Memory B cell (primary cell): ENCODE measurements at regions not wholly inside any gene's neighbourhood (a gene's known extent, or its start where the extent isn't known, plus 50 kb on each side); places are given as distances from the start of the nearest gene placed in this dataset.

Source experiments
- ATAC-seq: fragments of 150-1000 bp; cut with Tn5 transposase; 2 replicates; pipeline ENCODE4 v1.10.0; 2021; ENCODE audit warnings: low read depth, mild to moderate bottlenecking, moderate library complexity
- DNase-seq, 2 donors: peaks; one replicate each; pipeline ENCODE4 v3.0.0; 2022; ENCODE audit warnings: low spot score in 2 of 2
- H3K27ac Mint-ChIP-seq: one replicate; pipeline ENCODE4 v1.8.0; 2022; ENCODE audit warnings: mild to moderate bottlenecking, moderate library complexity, mixed read lengths
- H3K27me3 Mint-ChIP-seq: one replicate; pipeline ENCODE4 v1.8.0; 2022; ENCODE audit warnings: mixed read lengths
- H3K36me3 Mint-ChIP-seq: one replicate; pipeline ENCODE4 v1.8.0; 2022; ENCODE audit warnings: mild to moderate bottlenecking, mixed read lengths
- H3K4me1 Mint-ChIP-seq: one replicate; pipeline ENCODE4 v1.8.0; 2022; ENCODE audit warnings: mixed read lengths
- H3K4me3 Mint-ChIP-seq: one replicate; pipeline ENCODE4 v1.8.0; 2022; ENCODE audit warnings: mild to moderate bottlenecking, moderate library complexity, mixed read lengths
- H3K9me3 Mint-ChIP-seq: one replicate; pipeline ENCODE4 v1.8.0; 2022; ENCODE audit warnings: mixed read lengths

DNA sequence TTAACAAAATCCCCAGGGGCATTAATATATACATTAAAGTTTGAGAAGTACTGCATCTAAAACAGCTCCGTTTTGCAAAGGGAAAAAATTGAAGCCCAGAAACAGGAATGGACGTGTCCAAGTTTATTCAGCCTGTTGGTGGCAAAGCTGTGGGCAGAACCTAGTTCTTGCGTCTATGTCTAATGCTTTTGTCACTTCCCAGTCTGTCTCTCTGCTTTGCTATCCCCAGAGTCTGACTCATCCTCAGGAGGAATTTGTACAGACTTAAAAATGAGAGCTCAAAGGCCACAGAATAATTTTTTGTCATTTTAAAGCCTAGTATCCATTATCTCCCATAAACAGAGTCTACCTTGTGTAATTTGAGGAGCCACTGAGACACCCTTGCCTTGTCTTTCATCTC lies 330.9 kb upstream of the GRIA1 start:
- Mint-ChIP-seq H3K27ac (no peak overlapping the region), H3K9me3 (peaks cover 4% of the 10 kb centered on the region), H3K4me1 (no peaks in the 10 kb centered on the region), H3K27me3 (no peaks in the 10 kb centered on the region), H3K4me3 (no peak overlapping the region), H3K36me3 (no peaks in the 10 kb centered on the region)
- DNase-seq (no peak), ATAC-seq (no peak)

DNA sequence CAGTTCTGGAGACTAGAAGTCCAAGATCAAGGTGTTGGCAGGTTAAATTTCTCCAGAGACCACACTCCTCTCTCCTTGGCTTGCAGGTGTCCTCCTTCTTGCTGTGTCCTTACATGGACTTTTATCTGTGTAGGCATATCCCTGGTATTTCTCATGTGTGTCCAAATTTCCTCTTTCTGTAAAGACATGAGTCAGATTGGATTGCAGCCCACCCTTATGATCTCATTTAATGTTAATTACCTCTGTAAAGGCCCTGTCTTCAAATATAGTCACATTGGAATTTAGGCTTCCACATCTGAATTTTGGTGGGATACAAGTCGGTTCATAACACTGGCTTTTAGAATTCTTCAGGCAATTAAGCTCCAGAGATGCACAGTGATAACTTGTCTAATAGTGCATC lies 322.2 kb upstream of the GRIA1 start:
- DNase-seq (no peak), ATAC-seq (no peak)
- Mint-ChIP-seq H3K27ac (no peak overlapping the region), H3K4me3 (no peak overlapping the region), H3K36me3 (no peaks in the 10 kb centered on the region), H3K27me3 (no peaks in the 10 kb centered on the region), H3K9me3 (peaks cover 9% of the 10 kb centered on the region), H3K4me1 (no peaks in the 10 kb centered on the region)

DNA sequence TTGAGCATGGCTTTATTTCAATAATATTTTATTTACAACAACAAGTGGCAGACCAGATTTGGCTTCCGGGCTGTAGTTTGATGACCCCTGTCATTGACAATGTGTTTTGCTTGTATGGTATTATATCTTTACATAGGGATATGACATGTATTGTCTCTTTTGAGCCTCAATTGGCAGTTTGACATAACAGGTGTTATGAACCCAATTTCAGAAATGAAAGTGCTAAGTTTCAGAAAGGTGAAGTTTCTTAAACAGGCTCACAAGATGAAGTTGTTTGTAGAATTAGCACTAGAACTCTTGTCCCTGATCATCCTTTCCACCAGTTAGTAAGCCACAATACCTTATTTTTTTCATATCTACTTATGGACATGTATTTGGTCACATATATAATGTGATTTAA lies 303.0 kb upstream of the GRIA1 start:
- no peaks in the 10 kb centered on the region for H3K36me3 Mint-ChIP-seq
- DNase-seq (no peak), ATAC-seq (no peak)
- H3K4me3 Mint-ChIP-seq: no peak overlapping the region
- peaks cover 8% of the 10 kb centered on the region for H3K9me3 Mint-ChIP-seq
- no peaks in the 10 kb centered on the region for H3K27me3 Mint-ChIP-seq
- no peak overlapping the region for H3K27ac Mint-ChIP-seq
- H3K4me1 Mint-ChIP-seq: no peaks in the 10 kb centered on the region

DNA sequence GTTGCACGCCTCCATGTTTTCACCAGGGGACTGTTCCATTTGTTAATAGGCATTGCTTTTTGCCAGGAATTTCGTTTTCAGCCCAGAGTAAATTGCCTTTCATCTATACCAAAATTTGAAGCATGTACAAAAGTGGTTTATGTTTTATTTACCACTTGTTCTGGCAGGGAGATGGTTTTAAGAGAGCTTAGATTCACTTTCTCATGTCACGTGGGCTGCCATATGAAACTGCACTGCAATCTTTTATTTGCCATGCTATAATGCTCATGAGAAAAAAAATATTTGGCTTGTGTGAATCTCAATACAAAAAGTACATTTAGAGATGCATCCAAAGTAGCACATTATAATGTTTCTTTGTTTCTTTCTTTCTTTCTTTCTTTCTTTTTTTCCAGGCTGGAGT lies 284.1 kb upstream of the GRIA1 start:
- no peaks in the 10 kb centered on the region for H3K4me1 Mint-ChIP-seq
- H3K27ac Mint-ChIP-seq: no peak overlapping the region
- no peaks in the 10 kb centered on the region for H3K27me3 Mint-ChIP-seq
- no peak overlapping the region for H3K4me3 Mint-ChIP-seq
- DNase-seq: no peak
- H3K36me3 Mint-ChIP-seq: no peaks in the 10 kb centered on the region
- ATAC-seq: no peak
- H3K9me3 Mint-ChIP-seq: no peaks in the 10 kb centered on the region

DNA sequence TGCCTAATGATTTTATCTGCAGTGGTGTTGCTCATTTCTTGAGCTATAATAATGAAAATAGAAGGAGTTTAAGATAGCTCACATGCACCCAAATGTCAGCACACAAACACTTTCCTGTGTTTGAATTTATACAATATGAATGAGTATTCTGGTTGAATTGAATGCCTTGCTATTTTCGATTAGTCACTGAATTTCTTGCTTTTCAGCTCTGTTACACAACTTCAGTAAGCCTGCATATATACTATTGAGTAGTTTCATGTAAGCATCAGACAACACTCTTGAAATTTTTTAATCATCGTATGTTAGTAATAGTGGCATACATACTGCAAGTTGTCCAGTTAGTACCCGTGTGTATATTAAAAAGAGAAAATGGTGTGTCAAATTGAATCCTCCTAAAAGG lies 281.5 kb upstream of the GRIA1 start:
- H3K27ac Mint-ChIP-seq: no peak overlapping the region
- no peaks in the 10 kb centered on the region for H3K36me3 Mint-ChIP-seq
- peaks cover under 1% of the 10 kb centered on the region for H3K9me3 Mint-ChIP-seq
- no peak overlapping the region for H3K4me3 Mint-ChIP-seq
- DNase-seq (no peak), ATAC-seq (no peak)
- H3K4me1 Mint-ChIP-seq: no peaks in the 10 kb centered on the region
- no peaks in the 10 kb centered on the region for H3K27me3 Mint-ChIP-seq

DNA sequence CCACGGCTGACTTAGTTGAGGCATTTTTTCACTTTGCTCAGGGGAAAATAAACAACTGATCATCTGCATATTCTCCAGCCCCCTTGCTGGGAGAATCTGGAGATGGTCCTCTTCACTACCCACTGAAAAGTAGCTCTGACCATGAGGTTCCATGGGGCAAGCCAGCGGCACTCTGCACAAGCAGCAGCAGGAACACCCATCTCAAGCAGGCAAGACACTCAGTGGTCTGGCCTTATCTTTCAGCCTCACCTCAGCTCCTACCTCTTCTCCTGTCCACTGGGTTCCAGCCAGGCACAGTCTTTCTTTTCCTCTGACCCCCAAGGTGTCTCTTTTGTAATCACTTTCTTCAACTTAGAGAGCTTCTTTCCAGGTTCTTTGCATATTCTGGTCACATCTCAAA lies 280.8 kb upstream of the GRIA1 start:
- H3K36me3 Mint-ChIP-seq: no peaks in the 10 kb centered on the region
- no peak overlapping the region for H3K4me3 Mint-ChIP-seq
- peaks cover 1% of the 10 kb centered on the region for H3K9me3 Mint-ChIP-seq
- no peak for ATAC-seq
- DNase-seq: no peak
- no peaks in the 10 kb centered on the region for H3K27me3 Mint-ChIP-seq
- H3K4me1 Mint-ChIP-seq: no peaks in the 10 kb centered on the region
- H3K27ac Mint-ChIP-seq: no peak overlapping the region

DNA sequence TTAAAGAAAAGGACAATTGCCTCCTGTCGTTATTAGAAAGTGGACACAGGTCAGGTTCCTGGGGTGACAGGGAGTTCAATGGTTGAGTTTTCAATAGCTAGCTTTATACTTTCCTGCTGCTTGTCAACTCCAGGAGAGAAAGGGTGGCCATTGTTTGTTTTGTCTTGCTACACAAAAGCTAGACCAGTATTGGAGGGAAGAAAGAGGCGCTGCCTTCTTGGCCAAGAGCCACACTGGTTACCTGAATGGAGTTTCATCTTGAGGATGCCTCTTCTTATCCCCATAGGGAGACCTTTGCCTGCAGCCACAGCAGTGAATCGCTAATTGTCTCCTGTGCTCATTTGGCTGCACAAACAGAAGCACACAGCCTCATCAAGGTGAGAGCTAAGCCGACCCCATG lies 279.4 kb upstream of the GRIA1 start:
- Mint-ChIP-seq H3K27ac (no peak overlapping the region), H3K27me3 (no peaks in the 10 kb centered on the region), H3K36me3 (no peaks in the 10 kb centered on the region), H3K4me3 (no peak overlapping the region), H3K9me3 (peaks cover 5% of the 10 kb centered on the region), H3K4me1 (no peaks in the 10 kb centered on the region)
- ATAC-seq: no peak
- no peak for DNase-seq

DNA sequence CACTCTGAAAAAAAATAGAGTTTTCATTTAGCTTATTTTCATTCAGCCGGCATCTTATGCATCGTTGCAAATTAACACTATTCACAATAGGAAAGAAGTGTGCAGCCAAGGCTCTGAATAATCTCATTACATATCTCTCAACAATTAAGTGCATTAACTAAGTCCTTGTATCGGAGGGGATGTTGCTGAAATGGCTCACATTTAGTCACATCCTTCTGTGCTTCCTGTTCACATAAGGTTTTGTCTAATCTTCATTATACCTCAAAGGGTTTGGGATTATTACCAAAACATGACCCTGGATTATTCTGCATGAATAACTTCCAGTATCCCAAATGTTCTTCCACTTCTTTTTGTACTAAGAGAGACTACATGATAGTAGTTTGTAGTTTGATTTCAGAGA lies 278.0 kb upstream of the GRIA1 start:
- H3K4me1 Mint-ChIP-seq: no peaks in the 10 kb centered on the region
- peaks cover 6% of the 10 kb centered on the region for H3K9me3 Mint-ChIP-seq
- no peak for ATAC-seq
- H3K4me3 Mint-ChIP-seq: no peak overlapping the region
- no peak overlapping the region for H3K27ac Mint-ChIP-seq
- no peaks in the 10 kb centered on the region for H3K36me3 Mint-ChIP-seq
- DNase-seq: no peak
- no peaks in the 10 kb centered on the region for H3K27me3 Mint-ChIP-seq

DNA sequence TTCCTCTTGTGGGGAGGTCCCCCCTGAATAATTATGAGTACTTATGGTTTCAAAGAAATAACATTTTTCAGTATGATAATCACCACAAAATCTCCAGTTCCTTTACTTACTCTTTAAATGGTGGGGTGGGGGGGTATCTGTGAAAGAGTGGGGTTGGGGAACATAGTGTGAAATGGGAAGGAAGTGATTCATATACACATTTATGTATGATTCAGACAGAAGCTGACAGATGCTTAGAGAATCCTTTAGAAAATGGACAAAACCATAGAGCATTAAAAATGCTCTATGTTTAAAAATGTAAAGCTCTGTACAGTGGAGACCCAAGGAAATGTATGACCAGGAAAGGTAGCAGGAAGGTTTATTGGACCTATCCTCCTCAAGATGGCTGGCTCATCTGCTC lies 267.5 kb upstream of the GRIA1 start:
- no peaks in the 10 kb centered on the region for H3K27me3 Mint-ChIP-seq
- H3K36me3 Mint-ChIP-seq: no peaks in the 10 kb centered on the region
- no peak overlapping the region for H3K27ac Mint-ChIP-seq
- H3K4me1 Mint-ChIP-seq: no peaks in the 10 kb centered on the region
- DNase-seq: no peak
- H3K9me3 Mint-ChIP-seq: peaks cover 8% of the 10 kb centered on the region
- no peak overlapping the region for H3K4me3 Mint-ChIP-seq
- ATAC-seq: no peak

DNA sequence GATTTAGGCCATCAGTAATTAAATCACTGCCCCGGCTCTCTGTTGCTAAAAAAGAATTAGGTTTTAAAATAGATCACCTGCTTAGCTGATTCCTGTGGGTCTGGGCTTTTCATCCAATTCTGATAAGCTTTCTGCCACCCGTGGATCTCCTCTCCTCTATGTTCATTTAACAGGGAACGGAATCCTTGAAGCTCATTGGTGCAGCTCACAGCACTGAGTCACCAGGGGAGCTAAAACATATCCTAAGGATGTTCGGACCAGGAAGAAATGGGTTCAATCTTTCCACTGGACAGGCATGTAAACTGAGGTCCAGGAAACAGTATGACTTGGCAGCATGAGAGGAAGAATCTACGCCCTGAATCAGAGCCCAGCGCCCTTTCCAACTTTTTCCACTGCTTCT lies 267.1 kb upstream of the GRIA1 start:
- DNase-seq (no peak), ATAC-seq (no peak)
- Mint-ChIP-seq H3K36me3 (no peaks in the 10 kb centered on the region), H3K27me3 (no peaks in the 10 kb centered on the region), H3K4me3 (no peak overlapping the region), H3K9me3 (peaks cover 7% of the 10 kb centered on the region), H3K27ac (no peak overlapping the region), H3K4me1 (no peaks in the 10 kb centered on the region)

DNA sequence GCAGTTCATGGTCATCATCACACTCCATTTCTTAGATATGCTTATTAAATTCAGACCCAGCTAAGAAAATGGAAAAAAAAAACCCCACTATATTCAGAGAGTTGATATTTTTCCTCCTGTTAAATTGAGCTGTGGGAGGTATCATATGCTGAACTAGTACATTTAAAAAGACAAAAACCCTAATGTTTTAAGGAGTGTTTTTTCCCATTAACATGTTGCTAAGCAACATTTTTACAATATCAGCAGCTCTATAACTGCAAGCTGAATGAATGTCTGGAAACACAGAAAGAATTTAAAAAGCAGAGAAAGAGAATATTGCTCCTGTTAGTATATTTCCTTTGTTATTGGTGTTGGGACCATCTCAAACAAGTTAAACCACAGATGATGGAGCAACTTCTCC lies 265.8 kb upstream of the GRIA1 start:
- Mint-ChIP-seq H3K4me1 (no peaks in the 10 kb centered on the region), H3K36me3 (no peaks in the 10 kb centered on the region), H3K4me3 (no peak overlapping the region), H3K9me3 (peaks cover 9% of the 10 kb centered on the region), H3K27me3 (no peaks in the 10 kb centered on the region), H3K27ac (no peak overlapping the region)
- ATAC-seq (no peak), DNase-seq (no peak)

DNA sequence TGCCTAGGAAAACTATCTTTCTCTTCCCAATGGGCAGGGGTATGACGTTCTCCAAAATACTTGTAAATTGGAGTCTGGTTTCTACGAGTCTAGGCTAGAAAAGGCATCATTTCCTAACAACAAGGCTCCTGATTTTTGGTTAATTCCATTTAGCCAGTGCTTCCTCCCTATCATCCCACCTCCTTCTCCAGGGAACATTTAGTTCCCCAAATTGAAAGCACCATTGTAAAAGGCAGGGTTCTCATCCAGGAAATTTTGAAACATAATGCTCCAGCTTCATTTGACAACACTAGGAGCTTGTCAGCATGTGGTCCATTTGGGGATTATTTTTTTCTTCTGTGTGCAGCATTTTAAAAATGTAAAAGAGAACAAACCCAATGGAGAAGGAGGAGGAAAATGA lies 256.5 kb upstream of the GRIA1 start:
- no peaks in the 10 kb centered on the region for H3K4me1 Mint-ChIP-seq
- H3K36me3 Mint-ChIP-seq: no peaks in the 10 kb centered on the region
- DNase-seq (no peak), ATAC-seq (no peak)
- H3K9me3 Mint-ChIP-seq: peaks cover 10% of the 10 kb centered on the region
- H3K4me3 Mint-ChIP-seq: no peak overlapping the region
- no peaks in the 10 kb centered on the region for H3K27me3 Mint-ChIP-seq
- no peak overlapping the region for H3K27ac Mint-ChIP-seq

DNA sequence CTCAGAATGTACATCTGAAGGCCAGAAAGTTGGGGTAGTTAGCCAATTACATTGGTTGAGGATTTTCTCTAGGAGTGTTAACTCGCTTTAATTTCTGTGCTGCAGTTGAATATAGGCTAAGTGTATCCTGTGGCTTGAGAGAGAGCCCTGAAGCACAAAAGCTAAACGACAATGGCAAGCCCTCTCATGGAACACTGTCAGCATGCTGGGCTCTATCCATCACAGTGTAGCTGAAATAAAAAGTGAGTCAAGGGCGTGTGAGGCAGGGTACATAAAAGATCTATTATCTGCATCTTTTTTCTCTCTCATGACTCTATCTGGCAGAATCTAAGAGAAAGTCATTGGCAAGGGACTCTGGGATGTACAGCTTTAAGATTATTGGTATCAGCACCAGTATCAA lies 254.2 kb upstream of the GRIA1 start:
- Mint-ChIP-seq H3K9me3 (peaks cover 7% of the 10 kb centered on the region), H3K4me1 (no peaks in the 10 kb centered on the region), H3K4me3 (no peak overlapping the region), H3K27ac (no peak overlapping the region), H3K36me3 (no peaks in the 10 kb centered on the region), H3K27me3 (no peaks in the 10 kb centered on the region)
- DNase-seq: no peak
- ATAC-seq: no peak

DNA sequence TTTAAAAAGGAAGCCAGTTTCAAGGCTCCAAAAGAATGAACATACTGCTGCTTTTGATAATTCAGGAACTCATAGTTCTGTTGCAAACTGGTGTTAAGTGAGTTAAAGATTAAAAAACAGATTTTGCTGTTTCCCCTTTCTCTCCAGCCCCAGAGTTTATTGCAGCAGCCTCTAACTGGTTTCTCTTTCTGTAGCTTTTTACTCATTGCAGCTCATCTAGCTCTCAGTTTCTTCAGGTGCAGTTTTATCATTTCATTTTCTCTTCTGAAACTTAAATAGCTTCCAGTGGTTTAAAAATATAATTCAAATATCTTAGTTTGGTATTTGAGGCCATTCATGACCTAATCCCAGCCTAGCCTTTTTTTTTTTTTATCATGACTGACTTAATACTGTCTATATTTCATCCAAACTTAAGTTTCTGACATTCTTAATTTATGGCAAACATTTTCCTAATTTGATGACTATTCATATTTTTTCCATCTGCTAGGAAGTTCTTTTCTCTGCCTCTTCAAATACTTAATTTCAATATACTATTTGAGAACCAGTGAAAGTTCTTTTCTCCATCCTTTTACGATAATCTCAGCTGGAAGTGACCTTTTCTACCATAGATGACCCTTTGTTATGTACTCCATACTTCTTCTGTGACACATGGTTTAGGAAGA lies 252.7 kb upstream of the GRIA1 start:
- Mint-ChIP-seq H3K36me3 (no peaks in the 10 kb centered on the region), H3K27me3 (no peaks in the 10 kb centered on the region), H3K4me3 (no peak overlapping the region), H3K4me1 (no peaks in the 10 kb centered on the region), H3K27ac (no peak overlapping the region), H3K9me3 (peaks cover 7% of the 10 kb centered on the region)
- no peak for ATAC-seq
- DNase-seq: no peak

DNA sequence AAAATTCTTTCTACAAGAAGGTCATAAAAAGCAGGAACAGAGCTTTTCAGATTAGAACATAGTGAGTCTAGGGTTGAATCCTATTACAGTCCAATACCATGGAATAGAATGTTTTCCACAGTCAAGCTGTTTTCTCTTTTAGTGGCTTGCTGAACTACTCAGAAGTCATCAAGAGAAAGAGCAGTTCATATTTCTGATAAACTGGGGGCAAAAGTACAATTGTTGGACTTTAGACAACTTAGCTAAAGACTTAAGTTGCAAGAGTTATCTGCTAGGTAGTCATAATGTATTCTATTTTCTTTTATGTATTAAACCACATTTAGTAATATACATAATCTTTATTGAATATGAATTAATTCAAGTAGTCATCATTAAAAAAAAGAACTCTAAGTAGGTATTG lies 233.1 kb upstream of the GRIA1 start:
- no peak for ATAC-seq
- Mint-ChIP-seq H3K4me3 (no peak overlapping the region), H3K9me3 (no peaks in the 10 kb centered on the region), H3K36me3 (no peaks in the 10 kb centered on the region), H3K27me3 (no peaks in the 10 kb centered on the region), H3K4me1 (no peaks in the 10 kb centered on the region), H3K27ac (no peak overlapping the region)
- DNase-seq: no peak
